ENCODE measurements at regions not wholly inside any gene's neighbourhood (a gene's known extent, or its start where the extent isn't known, plus 50 kb on each side); places are given as distances from the start of the nearest gene placed in this dataset.

DNA sequence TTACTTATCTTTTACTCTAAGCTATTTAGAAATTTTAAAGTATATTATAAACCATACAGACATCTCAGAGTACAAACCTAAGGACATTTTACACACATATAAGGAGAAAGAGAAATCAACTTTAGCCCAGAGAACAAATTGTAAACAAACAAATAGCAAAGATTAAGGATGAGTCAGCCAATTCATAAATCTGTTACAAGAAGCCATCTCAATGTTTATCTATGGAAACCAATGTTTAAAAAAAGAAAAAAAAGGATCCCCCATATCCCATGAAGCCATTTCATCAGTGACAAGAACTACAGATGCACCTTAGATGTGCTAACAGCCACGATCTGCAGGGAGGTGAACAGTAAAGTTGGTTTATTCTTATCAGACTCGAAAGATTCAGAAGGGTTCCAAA, 437.1 kb downstream of the SHQ1 start:
- TF ChIP-seq POLR2AphosphoS5 (IDR thresholded peaks at IDR 0.05; ENCODE audit: insufficient read depth, low read depth, low read length) (no peak), POLR2A (IDR thresholded peaks at IDR 0.05; ENCODE audit: low read depth, low read length) (no peak), FOS (IDR thresholded peaks at IDR 0.05; ENCODE audit: borderline replicate concordance, insufficient read depth, low read length) (no peak), MYC (IDR thresholded peaks at IDR 0.05; ENCODE audit: low read depth, low read length) (no peak)
- TF ChIP-seq, protein P1, sequence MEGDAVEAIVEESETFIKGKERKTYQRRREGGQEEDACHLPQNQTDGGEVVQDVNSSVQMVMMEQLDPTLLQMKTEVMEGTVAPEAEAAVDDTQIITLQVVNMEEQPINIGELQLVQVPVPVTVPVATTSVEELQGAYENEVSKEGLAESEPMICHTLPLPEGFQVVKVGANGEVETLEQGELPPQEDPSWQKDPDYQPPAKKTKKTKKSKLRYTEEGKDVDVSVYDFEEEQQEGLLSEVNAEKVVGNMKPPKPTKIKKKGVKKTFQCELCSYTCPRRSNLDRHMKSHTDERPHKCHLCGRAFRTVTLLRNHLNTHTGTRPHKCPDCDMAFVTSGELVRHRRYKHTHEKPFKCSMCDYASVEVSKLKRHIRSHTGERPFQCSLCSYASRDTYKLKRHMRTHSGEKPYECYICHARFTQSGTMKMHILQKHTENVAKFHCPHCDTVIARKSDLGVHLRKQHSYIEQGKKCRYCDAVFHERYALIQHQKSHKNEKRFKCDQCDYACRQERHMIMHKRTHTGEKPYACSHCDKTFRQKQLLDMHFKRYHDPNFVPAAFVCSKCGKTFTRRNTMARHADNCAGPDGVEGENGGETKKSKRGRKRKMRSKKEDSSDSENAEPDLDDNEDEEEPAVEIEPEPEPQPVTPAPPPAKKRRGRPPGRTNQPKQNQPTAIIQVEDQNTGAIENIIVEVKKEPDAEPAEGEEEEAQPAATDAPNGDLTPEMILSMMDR (IDR thresholded peaks at IDR 0.05; ENCODE audit: extremely low read depth in 1 of 2, insufficient read depth in 1 of 2, low read depth in 1 of 2, low read length in 2 of 2): no peak

Measured in endothelial cell of umbilical vein (primary cell).